ENCODE measurements at regions not wholly inside any gene's neighbourhood (a gene's known extent, or its start where the extent isn't known, plus 50 kb on each side); places are given as distances from the start of the nearest gene placed in this dataset.

DNA sequence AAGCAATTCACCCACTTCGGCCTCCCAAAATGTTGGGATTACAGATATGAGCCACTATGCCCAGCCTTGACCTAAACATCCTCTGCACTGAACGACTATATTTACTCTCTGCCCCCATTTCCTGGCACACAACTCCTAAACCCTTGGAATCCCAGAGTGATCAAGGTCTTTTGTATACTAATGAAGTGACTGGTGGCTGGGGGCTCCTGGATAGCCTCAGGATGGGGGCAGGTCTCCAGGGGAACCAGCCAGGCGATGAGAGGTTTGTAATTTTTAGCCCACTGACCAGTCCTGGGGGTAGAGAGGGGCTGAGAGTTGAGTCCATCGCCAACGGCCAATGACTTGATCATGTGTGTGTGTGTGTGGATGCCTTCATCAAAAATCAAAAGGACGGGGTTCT lies 71.1 kb downstream of the FAM50B start:
- TF ChIP-seq, protein P1, sequence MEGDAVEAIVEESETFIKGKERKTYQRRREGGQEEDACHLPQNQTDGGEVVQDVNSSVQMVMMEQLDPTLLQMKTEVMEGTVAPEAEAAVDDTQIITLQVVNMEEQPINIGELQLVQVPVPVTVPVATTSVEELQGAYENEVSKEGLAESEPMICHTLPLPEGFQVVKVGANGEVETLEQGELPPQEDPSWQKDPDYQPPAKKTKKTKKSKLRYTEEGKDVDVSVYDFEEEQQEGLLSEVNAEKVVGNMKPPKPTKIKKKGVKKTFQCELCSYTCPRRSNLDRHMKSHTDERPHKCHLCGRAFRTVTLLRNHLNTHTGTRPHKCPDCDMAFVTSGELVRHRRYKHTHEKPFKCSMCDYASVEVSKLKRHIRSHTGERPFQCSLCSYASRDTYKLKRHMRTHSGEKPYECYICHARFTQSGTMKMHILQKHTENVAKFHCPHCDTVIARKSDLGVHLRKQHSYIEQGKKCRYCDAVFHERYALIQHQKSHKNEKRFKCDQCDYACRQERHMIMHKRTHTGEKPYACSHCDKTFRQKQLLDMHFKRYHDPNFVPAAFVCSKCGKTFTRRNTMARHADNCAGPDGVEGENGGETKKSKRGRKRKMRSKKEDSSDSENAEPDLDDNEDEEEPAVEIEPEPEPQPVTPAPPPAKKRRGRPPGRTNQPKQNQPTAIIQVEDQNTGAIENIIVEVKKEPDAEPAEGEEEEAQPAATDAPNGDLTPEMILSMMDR (IDR thresholded peaks at IDR 0.05) = no peak
- no peak for TF ChIP-seq EZH2 (IDR thresholded peaks at IDR 0.05; ENCODE audit: borderline replicate concordance, insufficient read depth, low read depth, low read length, poor library complexity, severe bottlenecking)

Measured in B cell (primary cell).